HFF-Myc (cell line): ENCODE measurements at regions not wholly inside any gene's neighbourhood (a gene's known extent, or its start where the extent isn't known, plus 50 kb on each side); places are given as distances from the start of the nearest gene placed in this dataset.

Source experiments
- DNase-seq: peaks from one replicate; pipeline ENCODE4 v3.0.0-alpha.2; 2011; ENCODE audit warnings: low read depth; ENCODE audit errors: extremely low read depth
- H3K4me3 ChIP-seq: replicated peaks from 2 replicates; pipeline ENCODE4 v1.5.1; 2011; ENCODE audit warnings: low read depth, mild to moderate bottlenecking, control low read depth, low read length
- TF ChIP-seq, protein P1 (sequence below): IDR thresholded peaks from 2 replicates; pipeline ENCODE4 v1.5.1; 2012; ENCODE audit warnings: mild to moderate bottlenecking, low read depth, low read length, control low read depth; ENCODE audit errors: missing control alignments

DNA sequence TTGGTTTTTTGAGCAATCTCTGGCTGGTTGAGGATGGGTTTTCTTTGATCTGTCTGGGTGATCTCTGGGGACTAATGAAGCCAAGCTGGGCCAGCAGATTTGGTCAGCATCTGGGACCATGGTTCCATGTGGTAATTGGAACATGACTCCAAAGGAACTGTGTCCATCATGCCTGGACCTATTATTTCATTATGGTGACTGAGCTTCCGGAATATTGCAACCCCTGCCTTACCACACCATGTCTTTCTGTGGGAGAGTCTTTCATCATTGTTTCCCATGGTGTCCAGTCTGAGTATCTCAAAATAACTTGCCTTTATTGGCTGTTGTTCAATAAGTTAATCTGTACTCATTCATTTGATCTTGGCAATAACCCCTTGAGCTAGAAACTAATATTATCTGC is 624.9 kb upstream of the TBX3 start:
- DNase-seq: no peak
- TF ChIP-seq, protein P1, sequence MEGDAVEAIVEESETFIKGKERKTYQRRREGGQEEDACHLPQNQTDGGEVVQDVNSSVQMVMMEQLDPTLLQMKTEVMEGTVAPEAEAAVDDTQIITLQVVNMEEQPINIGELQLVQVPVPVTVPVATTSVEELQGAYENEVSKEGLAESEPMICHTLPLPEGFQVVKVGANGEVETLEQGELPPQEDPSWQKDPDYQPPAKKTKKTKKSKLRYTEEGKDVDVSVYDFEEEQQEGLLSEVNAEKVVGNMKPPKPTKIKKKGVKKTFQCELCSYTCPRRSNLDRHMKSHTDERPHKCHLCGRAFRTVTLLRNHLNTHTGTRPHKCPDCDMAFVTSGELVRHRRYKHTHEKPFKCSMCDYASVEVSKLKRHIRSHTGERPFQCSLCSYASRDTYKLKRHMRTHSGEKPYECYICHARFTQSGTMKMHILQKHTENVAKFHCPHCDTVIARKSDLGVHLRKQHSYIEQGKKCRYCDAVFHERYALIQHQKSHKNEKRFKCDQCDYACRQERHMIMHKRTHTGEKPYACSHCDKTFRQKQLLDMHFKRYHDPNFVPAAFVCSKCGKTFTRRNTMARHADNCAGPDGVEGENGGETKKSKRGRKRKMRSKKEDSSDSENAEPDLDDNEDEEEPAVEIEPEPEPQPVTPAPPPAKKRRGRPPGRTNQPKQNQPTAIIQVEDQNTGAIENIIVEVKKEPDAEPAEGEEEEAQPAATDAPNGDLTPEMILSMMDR: no peak
- no peak overlapping the region for H3K4me3 ChIP-seq

DNA sequence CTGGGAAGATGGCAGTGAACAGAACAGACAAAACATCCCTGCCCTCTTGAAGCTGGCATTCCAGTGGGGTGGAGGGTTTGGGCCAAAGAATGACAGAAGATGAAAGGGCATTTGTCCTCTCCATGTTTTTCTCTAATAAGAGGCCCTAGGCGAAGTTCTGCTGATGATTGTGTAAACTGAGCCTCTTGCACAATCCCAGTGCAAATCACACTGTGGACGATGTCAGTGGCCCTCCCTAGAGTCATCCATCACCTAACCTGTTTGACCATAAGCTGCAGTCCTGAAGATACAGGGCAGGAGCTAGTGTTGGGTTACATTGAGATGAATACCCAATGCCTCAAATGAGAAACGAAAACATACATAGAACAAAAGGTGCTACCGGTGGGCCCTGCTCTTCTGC is 622.4 kb upstream of the TBX3 start:
- TF ChIP-seq, protein P1: no peak
- H3K4me3 ChIP-seq: no peak overlapping the region
- no peak for DNase-seq

DNA sequence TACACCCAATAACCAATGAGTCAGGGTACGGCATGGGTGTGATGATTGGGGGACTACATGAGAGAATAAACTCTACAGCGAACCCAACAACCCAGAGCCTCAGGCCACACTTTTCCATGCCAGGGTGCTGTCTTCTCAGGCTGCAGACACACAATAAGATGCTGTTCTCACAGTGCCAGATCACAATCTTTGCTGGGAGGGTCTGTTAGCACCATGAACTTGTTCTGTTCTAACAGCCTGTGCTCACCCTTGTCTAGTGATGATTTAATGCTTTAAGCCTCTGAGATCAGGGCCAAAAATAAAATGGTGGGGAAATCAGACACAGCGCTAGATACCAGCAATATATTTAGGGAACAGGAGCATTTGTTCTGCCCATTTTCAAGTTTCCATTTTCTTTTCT is 621.9 kb upstream of the TBX3 start:
- H3K4me3 ChIP-seq: no peak overlapping the region
- TF ChIP-seq, protein P1: no peak
- no peak for DNase-seq

DNA sequence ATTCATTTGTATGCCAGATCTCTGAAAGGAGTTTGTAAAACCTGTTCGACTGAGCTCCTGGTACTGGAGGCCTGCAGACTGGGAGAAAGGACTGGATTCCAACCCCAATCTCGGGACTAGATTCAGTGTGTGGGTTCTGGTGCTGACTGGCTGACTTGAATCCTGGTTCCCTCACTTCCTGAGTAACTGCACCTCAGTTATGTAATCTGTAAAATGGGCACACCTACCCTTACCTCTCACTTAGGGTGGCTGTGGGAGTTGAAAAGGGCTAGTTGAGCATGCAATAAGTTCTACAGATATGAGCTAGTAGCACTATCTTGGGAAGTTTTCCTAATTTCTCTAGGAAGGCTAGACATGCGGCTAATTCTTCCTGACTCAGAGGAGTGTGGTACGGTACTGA is 621.3 kb upstream of the TBX3 start:
- no peak for DNase-seq
- no peak overlapping the region for H3K4me3 ChIP-seq
- TF ChIP-seq, protein P1: no peak

DNA sequence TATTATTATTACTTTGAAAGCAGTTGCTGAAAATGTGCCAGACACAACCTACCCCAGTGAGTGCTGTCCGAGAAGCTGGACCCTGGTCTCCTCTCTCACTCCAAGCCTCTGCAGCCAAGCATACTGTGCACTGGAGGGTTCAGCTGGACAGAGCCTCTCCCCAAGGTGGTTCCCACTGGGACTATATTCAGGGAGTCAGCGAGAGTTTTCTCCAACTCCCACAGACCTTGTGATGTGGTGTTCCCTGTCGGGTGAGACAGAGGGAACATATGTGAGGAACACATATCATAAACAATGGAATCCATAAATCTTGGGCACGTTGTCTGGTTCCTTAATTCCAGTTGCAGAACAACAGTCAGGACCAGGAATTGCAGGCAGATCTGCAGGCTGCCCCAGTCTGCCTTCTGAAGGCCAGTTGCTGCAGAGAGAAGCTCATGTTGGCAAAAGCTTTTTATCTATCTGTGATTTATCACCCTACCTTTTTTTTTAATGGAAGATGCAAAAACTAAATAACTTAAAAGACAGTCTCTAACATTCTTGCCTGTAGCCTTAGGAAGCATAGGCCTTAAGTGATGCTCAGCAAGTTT is 619.8 kb upstream of the TBX3 start:
- TF ChIP-seq, protein P1: no peak
- H3K4me3 ChIP-seq: no peak overlapping the region
- no peak for DNase-seq

DNA sequence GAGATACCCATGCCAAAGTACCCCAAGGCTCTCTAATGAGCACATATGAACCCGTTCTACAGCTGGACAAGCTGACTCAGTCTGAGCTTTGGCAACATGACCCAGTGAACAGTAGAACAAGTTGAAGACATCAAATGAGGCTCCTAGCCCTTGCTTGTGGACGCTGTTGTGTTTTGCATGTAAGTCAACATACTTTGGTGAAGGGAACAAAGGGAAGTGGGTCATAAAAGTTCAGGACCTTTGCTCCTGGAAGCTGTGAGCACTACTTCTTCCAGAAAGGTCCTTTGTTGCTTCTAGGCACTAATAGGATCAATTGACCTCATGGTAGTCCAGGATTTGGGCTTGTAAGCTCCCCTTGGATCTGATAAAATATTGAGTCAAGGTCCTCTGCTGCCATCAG is 613.5 kb upstream of the TBX3 start:
- TF ChIP-seq, protein P1: no peak
- no peak for DNase-seq
- no peak overlapping the region for H3K4me3 ChIP-seq

DNA sequence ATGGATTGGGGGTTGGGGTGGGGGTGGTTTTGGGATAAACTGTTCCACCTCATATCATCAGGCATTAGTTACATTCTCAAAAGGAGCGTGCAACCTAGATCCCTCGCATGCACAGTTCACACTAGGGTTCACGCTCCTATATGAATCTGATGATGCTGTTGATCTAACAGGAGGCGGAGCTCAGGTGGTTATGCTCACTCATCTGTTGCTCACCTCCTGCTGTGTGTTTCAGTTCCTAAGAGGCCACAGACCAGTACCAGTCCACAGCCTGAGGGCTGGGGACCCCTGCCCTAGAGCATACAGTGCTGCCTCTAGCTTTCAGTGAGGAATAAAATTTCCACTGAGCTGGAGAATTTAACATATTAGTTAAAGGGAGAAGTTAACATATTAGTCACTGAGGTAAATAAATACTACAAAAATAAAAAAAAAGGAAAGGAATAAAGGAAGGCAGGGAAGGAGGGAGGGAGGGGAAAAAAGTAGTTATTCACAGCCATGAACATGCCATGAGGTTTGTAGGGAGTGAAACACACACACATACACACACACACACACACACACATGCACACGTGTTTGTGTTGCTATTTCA is 612.7 kb upstream of the TBX3 start:
- no peak for DNase-seq
- TF ChIP-seq, protein P1: no peak
- H3K4me3 ChIP-seq: no peak overlapping the region
